Fibroblast of mammary gland (primary cell): ENCODE measurements at regions not wholly inside any gene's neighbourhood (a gene's known extent, or its start where the extent isn't known, plus 50 kb on each side); places are given as distances from the start of the nearest gene placed in this dataset.
"Not testable (repeated sequence)": the region's sequence is repeated elsewhere in the genome, so short reads cannot be mapped to it uniquely, and the experiment has no call there.

ENCODE experiments used
- DNase-seq: peaks from one replicate; pipeline ENCODE4 v3.0.0-alpha.2; 2010; ENCODE audit warnings: low read depth
- H3K4me3 ChIP-seq: 2 replicates; pipeline ENCODE4 v1.5.1; 2011; ENCODE audit warnings: low read depth, mild to moderate bottlenecking, low read length, moderate library complexity; ENCODE audit not compliant: control insufficient read depth
- CTCF ChIP-seq: conservative IDR thresholded peaks from 2 replicates; pipeline ENCODE4 v1.5.1; 2011; ENCODE audit warnings: low read depth, low read length, inconsistent platforms; ENCODE audit not compliant: control insufficient read depth, insufficient read depth

- DNase-seq, result no peak
- TF ChIP-seq CTCF, result no peak
- no peak overlapping the region for H3K4me3 ChIP-seq
Measured at GRCh38 chr6:49284180-49284579, 178.9 kb downstream of the MMUT start.

GRCh38 chr6:49274809-49275769, 188.0 kb downstream of the MMUT start:
- not testable (repeated sequence) for DNase-seq, H3K4me3 ChIP-seq

GRCh38 chr6:49269190-49269589, 193.9 kb downstream of the MMUT start:
- peak; percentile 56 for DNase-seq
- TF ChIP-seq CTCF, result no peak
- H3K4me3 ChIP-seq, result no peak overlapping the region

GRCh38 chr6:49264909-49265308, 198.1 kb downstream of the MMUT start:
- no peak for DNase-seq
- TF ChIP-seq CTCF, result no peak
- H3K4me3 ChIP-seq, result no peak overlapping the region

GRCh38 chr6:49264496-49264895, 198.6 kb downstream of the MMUT start:
- no peak for DNase-seq
- H3K4me3 ChIP-seq, result no peak overlapping the region
- TF ChIP-seq CTCF, result no peak

GRCh38 chr6:49257549-49257948, 205.5 kb downstream of the MMUT start:
- no peak overlapping the region for H3K4me3 ChIP-seq
- TF ChIP-seq CTCF, result no peak
- DNase-seq, result no peak

GRCh38 chr6:49255335-49255734, 207.7 kb downstream of the MMUT start:
- no peak for DNase-seq
- H3K4me3 ChIP-seq, result no peak overlapping the region
- TF ChIP-seq CTCF, result no peak
